ENCODE measurements at regions not wholly inside any gene's neighbourhood (a gene's known extent, or its start where the extent isn't known, plus 50 kb on each side); places are given as distances from the start of the nearest gene placed in this dataset.

- Mint-ChIP-seq H3K9me3 (no peaks in the 10 kb centered on the region), H3K27me3 (no peaks in the 10 kb centered on the region), H3K4me1 (ENCODE audit: low read depth in 2 of 2) (no peaks in the 10 kb centered on the region), H3K36me3 (ENCODE audit: insufficient read depth) (no peaks in the 10 kb centered on the region), H3K27ac (no peak overlapping the region), H3K4me3 (no peak overlapping the region)
- no peak for ATAC-seq (replicated peaks)
- DNase-seq, result no peak
Observed at GRCh38 chr2:226158940-226159339, 640.7 kb downstream of the IRS1 start.

GRCh38 chr2:226158229-226158628, 641.4 kb downstream of the IRS1 start:
- Mint-ChIP-seq H3K27me3 (no peaks in the 10 kb centered on the region), H3K4me3 (no peak overlapping the region), H3K27ac (no peak overlapping the region)

GRCh38 chr2:226155093-226155875, 644.3 kb downstream of the IRS1 start:
- ATAC-seq (replicated peaks) (no peak), DNase-seq (no peak)
- H3K4me1 Mint-ChIP-seq (ENCODE audit: low read depth in 2 of 2), result no peaks in the 10 kb centered on the region
- no peaks in the 10 kb centered on the region for H3K36me3 Mint-ChIP-seq (ENCODE audit: insufficient read depth)
- no peaks in the 10 kb centered on the region for H3K27me3 Mint-ChIP-seq
- H3K4me3 Mint-ChIP-seq, result no peak overlapping the region
- H3K9me3 Mint-ChIP-seq, result no peaks in the 10 kb centered on the region
- no peak overlapping the region for H3K27ac Mint-ChIP-seq

More at GRCh38 chr2:226158229-226158628, 641.4 kb downstream of the IRS1 start:
- no peak for ATAC-seq (replicated peaks)
- H3K9me3 Mint-ChIP-seq, result no peaks in the 10 kb centered on the region
- no peaks in the 10 kb centered on the region for H3K4me1 Mint-ChIP-seq (ENCODE audit: low read depth in 2 of 2)
- no peaks in the 10 kb centered on the region for H3K36me3 Mint-ChIP-seq (ENCODE audit: insufficient read depth)
- DNase-seq, result no peak

GRCh38 chr2:226154610-226155009, 645.0 kb downstream of the IRS1 start:
- no peak for ATAC-seq (replicated peaks)
- H3K27ac Mint-ChIP-seq, result no peak overlapping the region
- H3K4me1 Mint-ChIP-seq (ENCODE audit: low read depth in 2 of 2), result no peaks in the 10 kb centered on the region
- no peaks in the 10 kb centered on the region for H3K27me3 Mint-ChIP-seq
- no peak for DNase-seq
- H3K4me3 Mint-ChIP-seq, result no peak overlapping the region
- H3K36me3 Mint-ChIP-seq (ENCODE audit: insufficient read depth), result no peaks in the 10 kb centered on the region
- no peaks in the 10 kb centered on the region for H3K9me3 Mint-ChIP-seq

- Mint-ChIP-seq H3K4me1 (ENCODE audit: low read depth in 2 of 2) (no peaks in the 10 kb centered on the region), H3K4me3 (no peak overlapping the region), H3K27ac (no peak overlapping the region), H3K36me3 (ENCODE audit: insufficient read depth) (no peaks in the 10 kb centered on the region), H3K27me3 (no peaks in the 10 kb centered on the region), H3K9me3 (no peaks in the 10 kb centered on the region)
- no peak for ATAC-seq (replicated peaks)
- DNase-seq, result no peak
Observed at GRCh38 chr2:226153553-226153952, 646.1 kb downstream of the IRS1 start.

- peaks cover 0 to 1% of the 10 kb centered on the region in 2 donors for H3K9me3 Mint-ChIP-seq
- ATAC-seq (replicated peaks), result no peak
- no peaks in the 10 kb centered on the region for H3K27me3 Mint-ChIP-seq
- DNase-seq, result no peak
- no peak overlapping the region for H3K4me3 Mint-ChIP-seq
- H3K4me1 Mint-ChIP-seq (ENCODE audit: low read depth in 2 of 2), result no peaks in the 10 kb centered on the region
- no peaks in the 10 kb centered on the region for H3K36me3 Mint-ChIP-seq (ENCODE audit: insufficient read depth)
- no peak overlapping the region for H3K27ac Mint-ChIP-seq
Observed at GRCh38 chr2:226151157-226151556, 648.5 kb downstream of the IRS1 start.

GRCh38 chr2:226143091-226143490, 656.5 kb downstream of the IRS1 start:
- no peak overlapping the region for H3K4me3 Mint-ChIP-seq
- no peak overlapping the region for H3K27ac Mint-ChIP-seq

GRCh38 chr2:226142463-226142862, 657.2 kb downstream of the IRS1 start:
- no peak for ATAC-seq (replicated peaks)
- no peaks in the 10 kb centered on the region for H3K4me1 Mint-ChIP-seq (ENCODE audit: low read depth in 2 of 2)
- H3K27me3 Mint-ChIP-seq, result no peaks in the 10 kb centered on the region
- DNase-seq, result no peak
- H3K4me3 Mint-ChIP-seq, result no peak overlapping the region
- no peak overlapping the region for H3K27ac Mint-ChIP-seq
- H3K9me3 Mint-ChIP-seq, result no peaks in the 10 kb centered on the region
- H3K36me3 Mint-ChIP-seq (ENCODE audit: insufficient read depth), result no peaks in the 10 kb centered on the region

More at GRCh38 chr2:226143091-226143490, 656.5 kb downstream of the IRS1 start:
- Mint-ChIP-seq H3K27me3 (no peaks in the 10 kb centered on the region), H3K36me3 (ENCODE audit: insufficient read depth) (no peaks in the 10 kb centered on the region), H3K9me3 (no peaks in the 10 kb centered on the region), H3K4me1 (ENCODE audit: low read depth in 2 of 2) (no peaks in the 10 kb centered on the region)
- ATAC-seq (replicated peaks), result no peak
- no peak for DNase-seq

- Mint-ChIP-seq H3K27me3 (no peaks in the 10 kb centered on the region), H3K4me1 (ENCODE audit: low read depth in 2 of 2) (no peaks in the 10 kb centered on the region), H3K9me3 (no peaks in the 10 kb centered on the region), H3K4me3 (no peak overlapping the region), H3K36me3 (ENCODE audit: insufficient read depth) (no peaks in the 10 kb centered on the region), H3K27ac (no peak overlapping the region)
- ATAC-seq (replicated peaks), result no peak
- DNase-seq, result no peak
Observed at GRCh38 chr2:226140594-226140993, 659.0 kb downstream of the IRS1 start.

- Mint-ChIP-seq H3K27ac (no peak overlapping the region), H3K4me1 (ENCODE audit: low read depth in 2 of 2) (no peaks in the 10 kb centered on the region), H3K36me3 (ENCODE audit: insufficient read depth) (no peaks in the 10 kb centered on the region), H3K9me3 (no peaks in the 10 kb centered on the region), H3K27me3 (no peaks in the 10 kb centered on the region), H3K4me3 (no peak overlapping the region)
- DNase-seq (no peak), ATAC-seq (replicated peaks) (no peak)
Observed at GRCh38 chr2:226139759-226140158, 659.9 kb downstream of the IRS1 start.

GRCh38 chr2:226137201-226137811, 662.3 kb downstream of the IRS1 start:
- H3K4me3 Mint-ChIP-seq, result no peak overlapping the region
- no peak for ATAC-seq (replicated peaks)
- H3K9me3 Mint-ChIP-seq, result peaks cover 0 to 6% of the 10 kb centered on the region in 2 donors
- DNase-seq, result no peak
- no peak overlapping the region for H3K27ac Mint-ChIP-seq
- peaks cover 0 to 10% of the 10 kb centered on the region in 2 donors for H3K27me3 Mint-ChIP-seq
- H3K36me3 Mint-ChIP-seq (ENCODE audit: insufficient read depth), result no peaks in the 10 kb centered on the region
- no peaks in the 10 kb centered on the region for H3K4me1 Mint-ChIP-seq (ENCODE audit: low read depth in 2 of 2)

- Mint-ChIP-seq H3K27ac (no peak overlapping the region), H3K4me1 (ENCODE audit: low read depth in 2 of 2) (no peaks in the 10 kb centered on the region), H3K4me3 (no peak overlapping the region), H3K27me3 (peaks cover 0 to 10% of the 10 kb centered on the region in 2 donors), H3K9me3 (peaks cover 0 to 6% of the 10 kb centered on the region in 2 donors), H3K36me3 (ENCODE audit: insufficient read depth) (no peaks in the 10 kb centered on the region)
- DNase-seq (no peak), ATAC-seq (replicated peaks) (no peak)
Observed at GRCh38 chr2:226136739-226137138, 662.9 kb downstream of the IRS1 start.

GRCh38 chr2:226135861-226136548, 663.6 kb downstream of the IRS1 start:
- Mint-ChIP-seq H3K27ac (no peak overlapping the region), H3K4me1 (ENCODE audit: low read depth in 2 of 2) (no peaks in the 10 kb centered on the region), H3K36me3 (ENCODE audit: insufficient read depth) (no peaks in the 10 kb centered on the region), H3K27me3 (peaks cover 0 to 10% of the 10 kb centered on the region in 2 donors), H3K4me3 (no peak overlapping the region), H3K9me3 (peaks cover 0 to 6% of the 10 kb centered on the region in 2 donors)
- DNase-seq (no peak), ATAC-seq (replicated peaks) (no peak)

Data from effector memory CD8-positive, alpha-beta T cell (primary cell).